CD14-positive monocyte (primary cell): ENCODE measurements at regions not wholly inside any gene's neighbourhood (a gene's known extent, or its start where the extent isn't known, plus 50 kb on each side); places are given as distances from the start of the nearest gene placed in this dataset.

Experiments
- DNase-seq, 3 donors: peaks; one replicate each; pipeline ENCODE4 v3.0.0-alpha.2; 2011 to 2022
- H2AFZ ChIP-seq: 2 replicates; pipeline ENCODE4 v1.6.0; 2012; ENCODE audit warnings: mild to moderate bottlenecking, low read depth, low read length, inconsistent platforms; ENCODE audit not compliant: insufficient read depth, poor library complexity, severe bottlenecking
- H3K27ac ChIP-seq, 2 donors: 1 replicate in 1 of 2; 2 replicates in 1 of 2; pipeline ENCODE4 v1.5.1; 2012 to 2013; ENCODE audit warnings: low read length in 2 of 2, control low read depth in 1 of 2, inconsistent platforms in 1 of 2, low read depth in 1 of 2, mild to moderate bottlenecking in 1 of 2
- H3K27me3 ChIP-seq, 2 donors: one replicate each; pipeline versions ENCODE4 v1.6.0 to v1.6.1; 2011 to 2013; ENCODE audit warnings: low read length in 2 of 2; ENCODE audit not compliant: control insufficient read depth in 2 of 2, insufficient read depth in 2 of 2
- H3K36me3 ChIP-seq, 2 donors: replicated peaks in 1 of 2; 1 replicate in 1 of 2; 2 replicates in 1 of 2; pipeline versions ENCODE4 v1.5.1 to v1.6.1; 2012 to 2013; ENCODE audit warnings: low read length in 2 of 2, control low read depth in 1 of 2, inconsistent platforms in 1 of 2, mild to moderate bottlenecking in 1 of 2; ENCODE audit not compliant: insufficient read depth in 2 of 2, control insufficient read depth in 1 of 2
- H3K4me1 ChIP-seq, 2 donors: 1 replicate in 1 of 2; 2 replicates in 1 of 2; pipeline versions ENCODE4 v1.5.1 to v1.6.1; 2012 to 2013; ENCODE audit warnings: low read length in 2 of 2, control low read depth in 1 of 2, inconsistent platforms in 1 of 2, mild to moderate bottlenecking in 1 of 2, moderate library complexity in 1 of 2; ENCODE audit not compliant: insufficient read depth in 2 of 2, control insufficient read depth in 1 of 2
- H3K4me2 ChIP-seq: replicated peaks from 2 replicates; pipeline ENCODE3; 2012; ENCODE audit warnings: low read length, moderate library complexity, mild to moderate bottlenecking; ENCODE audit not compliant: poor library complexity, severe bottlenecking; ENCODE audit errors: extremely low read depth
- H3K4me3 ChIP-seq, 3 experiments: fragments of 200-600 bp in 1 of 3; sonication (generic) in 1 of 3; replicated peaks in 1 of 3; 1 replicate in 2 of 3; 2 replicates in 1 of 3; pipeline ENCODE4 v1.5.1; 2011 to 2013; ENCODE audit warnings: low read length in 3 of 3, mild to moderate bottlenecking in 3 of 3, control low read depth in 2 of 3, low read depth in 2 of 3, inconsistent platforms in 1 of 3, moderate library complexity in 1 of 3
- H3K79me2 ChIP-seq: 2 replicates; pipeline ENCODE4 v1.6.0; 2012; ENCODE audit warnings: mild to moderate bottlenecking, control low read depth, inconsistent platforms, low read length, moderate library complexity; ENCODE audit not compliant: insufficient read depth
- H3K9ac ChIP-seq: 2 replicates; pipeline ENCODE4 v1.6.0; 2017; ENCODE audit warnings: low read length, mild to moderate bottlenecking; ENCODE audit not compliant: insufficient read depth, poor library complexity, severe bottlenecking
- H3K9me3 ChIP-seq, 2 donors: replicated peaks in 1 of 2; 1 replicate in 1 of 2; 2 replicates in 1 of 2; pipeline versions ENCODE4 v1.5.1 to v1.6.1; 2012 to 2013; ENCODE audit warnings: low read length in 2 of 2, control low read depth in 1 of 2; ENCODE audit not compliant: control insufficient read depth in 1 of 2, insufficient read depth in 1 of 2
- H4K20me1 ChIP-seq: 2 replicates; pipeline ENCODE4 v1.6.0; 2012; ENCODE audit warnings: mild to moderate bottlenecking, low read length, control low read depth, moderate library complexity; ENCODE audit not compliant: insufficient read depth
- H3K27ac Mint-ChIP-seq, 7 donors: one replicate each; pipeline ENCODE4 v1.8.0; 2020; ENCODE audit warnings: mild to moderate bottlenecking in 7 of 7, mixed read lengths in 7 of 7, moderate library complexity in 6 of 7, inconsistent platforms in 2 of 7
- H3K27me3 Mint-ChIP-seq, 3 donors: one replicate each; pipeline ENCODE4 v1.8.0; 2021 to 2022; ENCODE audit warnings: low read depth in 3 of 3, mild to moderate bottlenecking in 3 of 3, mixed read lengths in 3 of 3, moderate library complexity in 3 of 3, inconsistent platforms in 1 of 3
- H3K36me3 Mint-ChIP-seq, 2 donors: one replicate each; pipeline ENCODE4 v1.8.0; 2020; ENCODE audit warnings: mixed read lengths in 2 of 2, inconsistent platforms in 1 of 2, mild to moderate bottlenecking in 1 of 2
- H3K4me1 Mint-ChIP-seq: one replicate; pipeline ENCODE4 v1.8.0; 2020; ENCODE audit warnings: mild to moderate bottlenecking, mixed read lengths
- H3K4me3 Mint-ChIP-seq, 2 donors: one replicate each; pipeline ENCODE4 v1.8.0; 2020; ENCODE audit warnings: mild to moderate bottlenecking in 2 of 2, mixed read lengths in 2 of 2, moderate library complexity in 1 of 2
- H3K9me3 Mint-ChIP-seq, 7 donors: one replicate each; pipeline ENCODE4 v1.8.0; 2020 to 2022; ENCODE audit warnings: mixed read lengths in 7 of 7, mild to moderate bottlenecking in 6 of 7, moderate library complexity in 6 of 7, inconsistent platforms in 2 of 7
- CTCF ChIP-seq: fragments of 200-600 bp; IDR thresholded peaks from one replicate; pipeline ENCODE4 v1.8.0; 2022; ENCODE audit warnings: antibody characterized with exemption, mild to moderate bottlenecking
- WGBS: methylation state at CpG from one replicate; pipeline ENCODE4 v1.1.5; 2013; ENCODE audit warnings: missing lambda C conversion rate; ENCODE audit not compliant: insufficient coverage; 5-methylcytosine and 5-hydroxymethylcytosine counted together
- intact Hi-C, 2 donors: fragments of 100-400 bp; cut with micrococcal nuclease; formaldehyde crosslinking; loops; one replicate each; pipeline versions ENCODE4 v1.15.0 to v1.15.1; 2023

DNA sequence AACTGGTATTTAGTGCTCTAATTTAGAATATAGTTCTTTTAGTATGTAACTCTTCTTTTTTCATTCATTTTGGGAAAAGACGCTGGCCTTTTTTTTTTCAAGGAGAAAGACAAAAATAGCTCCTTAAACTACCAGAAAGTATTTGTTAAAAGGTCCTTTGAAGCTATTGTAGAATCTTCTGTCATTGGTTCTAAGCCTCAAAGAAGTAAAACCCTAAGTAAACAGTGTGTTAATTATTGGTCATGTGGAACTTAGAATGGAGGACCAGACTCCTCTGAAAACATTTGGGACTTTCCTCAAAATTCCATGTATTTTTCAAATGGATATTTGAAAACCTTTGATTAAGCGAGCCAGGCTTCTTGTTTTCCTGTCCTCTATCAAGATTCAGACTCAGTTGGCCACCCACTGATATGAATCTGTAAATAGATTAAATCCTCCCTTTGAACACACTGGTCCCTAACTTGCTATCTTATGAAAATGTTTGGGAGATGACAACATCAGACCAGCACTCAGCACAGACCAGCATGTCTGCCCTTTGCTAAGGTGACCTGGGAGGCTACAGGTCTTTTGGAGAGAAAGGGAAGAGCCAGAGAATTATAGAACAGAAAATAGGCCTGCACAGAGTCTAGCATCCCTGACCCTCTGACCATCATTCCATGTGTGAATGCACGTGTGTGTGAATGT, 120.3 kb upstream of the GATA6 start:
- peaks cover 0 to 4% (median 2%) of the 10 kb centered on the region in 3 donors for H3K27me3 Mint-ChIP-seq
- H4K20me1 ChIP-seq: no peaks in the 10 kb centered on the region
- no peaks in the 10 kb centered on the region for H3K36me3 ChIP-seq
- no peak for DNase-seq
- no peak overlapping the region for H3K27ac Mint-ChIP-seq
- intact Hi-C loops: no loop called here
- no CpG with 5 or more reads among the region's 3 CpGs for WGBS
- no peak overlapping the region for H3K4me2 ChIP-seq
- H3K4me1 Mint-ChIP-seq: no peaks in the 10 kb centered on the region
- H3K79me2 ChIP-seq: no peaks in the 10 kb centered on the region
- no peaks in the 10 kb centered on the region for H3K36me3 Mint-ChIP-seq
- peaks cover 3 to 17% (median 11%) of the 10 kb centered on the region in 7 donors for H3K9me3 Mint-ChIP-seq
- H3K4me3 ChIP-seq: no peak overlapping the region
- no peak overlapping the region for H3K27ac ChIP-seq
- no peak overlapping the region for H3K9ac ChIP-seq
- H3K9me3 ChIP-seq: peaks cover 0 to 9% of the 10 kb centered on the region in 2 donors
- no peak overlapping the region for H3K4me3 Mint-ChIP-seq
- H3K27me3 ChIP-seq: no peaks in the 10 kb centered on the region
- no peak overlapping the region for H2AFZ ChIP-seq
- no peak for TF ChIP-seq CTCF
- H3K4me1 ChIP-seq: no peaks in the 10 kb centered on the region

DNA sequence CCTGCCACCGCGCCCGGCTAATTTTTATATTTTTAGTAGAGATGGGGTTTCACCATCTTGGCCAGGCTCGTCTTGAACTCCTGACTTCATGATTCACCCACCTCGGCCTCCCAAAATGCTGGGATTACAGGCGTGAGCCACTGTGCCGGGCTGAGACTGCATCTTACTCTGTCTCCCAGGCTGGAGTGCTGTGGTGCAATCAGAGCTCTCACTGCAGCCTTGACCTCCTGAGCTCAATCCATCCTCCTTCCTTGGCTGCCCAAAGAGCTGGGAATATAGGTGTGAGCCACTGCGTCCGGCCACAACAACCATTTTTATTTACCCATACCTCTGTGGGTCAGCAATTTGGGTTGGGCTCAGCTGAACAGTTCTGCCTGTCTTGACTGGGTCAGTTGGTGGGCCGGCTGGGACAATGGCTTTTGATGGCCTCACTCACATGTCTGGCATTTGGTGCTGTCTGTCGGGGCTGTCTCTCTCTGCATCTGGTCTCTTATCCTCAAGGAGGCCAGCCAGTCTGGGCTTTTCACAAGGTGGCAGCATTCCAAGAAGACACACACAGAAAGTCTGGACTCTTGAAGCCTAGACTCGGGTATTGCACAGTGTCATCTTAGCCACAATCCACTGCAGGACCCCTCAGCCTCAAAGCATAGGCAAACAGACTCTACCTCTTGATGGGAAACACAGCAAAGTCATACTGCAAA, 116.8 kb upstream of the GATA6 start:
- Histone ChIP-seq H3K9me3 (peaks cover 0 to 9% of the 10 kb centered on the region in 2 donors), H3K27me3 (no peaks in the 10 kb centered on the region), H3K36me3 (no peaks in the 10 kb centered on the region), H3K4me1 (no peaks in the 10 kb centered on the region), H2AFZ (no peak overlapping the region), H3K4me2 (no peak overlapping the region), H3K79me2 (no peaks in the 10 kb centered on the region), H3K9ac (no peak overlapping the region), H3K4me3 (no peak overlapping the region), H3K27ac (no peak overlapping the region), H4K20me1 (no peaks in the 10 kb centered on the region)
- TF ChIP-seq CTCF: no peak
- Mint-ChIP-seq H3K4me1 (no peaks in the 10 kb centered on the region), H3K27me3 (peaks cover 0 to 4% (median 0%) of the 10 kb centered on the region in 3 donors), H3K9me3 (peaks cover 4 to 22% (median 16%) of the 10 kb centered on the region in 7 donors), H3K4me3 (no peak overlapping the region), H3K27ac (no peak overlapping the region), H3K36me3 (no peaks in the 10 kb centered on the region)
- no peak for DNase-seq
- WGBS: 100% methylated on average over 5 of the region's 12 CpGs
- intact Hi-C loops: no loop called here
